Parathyroid adenoma (tissue), 2 donors: ENCODE measurements at regions not wholly inside any gene's neighbourhood (a gene's known extent, or its start where the extent isn't known, plus 50 kb on each side); places are given as distances from the start of the nearest gene placed in this dataset.

Experiments
- H2AFZ ChIP-seq: fragments of 300-600 bp; sonication (generic); one replicate; pipeline ENCODE4 v1.7.0; 2017; ENCODE audit warnings: antibody characterized with exemption, mild to moderate bottlenecking
- H3K27ac ChIP-seq: fragments of 300-600 bp; sonication (generic); one replicate; pipeline ENCODE4 v1.7.0; 2017
- H3K27me3 ChIP-seq: fragments of 300-600 bp; sonication (generic); one replicate; pipeline ENCODE4 v1.7.0; 2017; ENCODE audit warnings: low read length; ENCODE audit not compliant: control insufficient read depth, insufficient read depth
- H3K36me3 ChIP-seq: fragments of 300-600 bp; sonication (generic); one replicate; pipeline ENCODE4 v1.7.0; 2017; ENCODE audit warnings: low read length; ENCODE audit not compliant: control insufficient read depth, insufficient read depth
- H3K4me1 ChIP-seq: fragments of 300-600 bp; sonication (generic); one replicate; pipeline ENCODE4 v1.7.0; 2017; ENCODE audit warnings: control low read depth
- H3K4me2 ChIP-seq: fragments of 300-600 bp; sonication (generic); one replicate; pipeline ENCODE4 v1.7.0; 2017; ENCODE audit warnings: low read length
- H3K4me3 ChIP-seq: fragments of 300-600 bp; sonication (generic); one replicate; pipeline ENCODE4 v1.7.0; 2017; ENCODE audit warnings: low read depth, low read length
- H3K79me2 ChIP-seq: fragments of 300-600 bp; sonication (generic); one replicate; pipeline ENCODE4 v1.7.0; 2017; ENCODE audit warnings: control low read depth
- H3K9ac ChIP-seq: fragments of 300-600 bp; sonication (generic); one replicate; pipeline ENCODE4 v1.7.0; 2017; ENCODE audit warnings: mild to moderate bottlenecking
- H3K9me3 ChIP-seq: fragments of 300-600 bp; sonication (generic); one replicate; pipeline ENCODE4 v1.7.0; 2017; ENCODE audit warnings: low read length; ENCODE audit not compliant: control insufficient read depth
- CTCF ChIP-seq: fragments of 300-600 bp; sonication (generic); IDR thresholded peaks from one replicate; pipeline ENCODE4 v1.7.0; 2017; ENCODE audit warnings: antibody characterized with exemption, mild to moderate bottlenecking
- donor health status: primary hyperparathyroidism.

GRCh38 chr4:155496294-155496626 lies 119.5 kb upstream of the MAP9 start:
- Histone ChIP-seq H2AFZ (no peak overlapping the region), H3K27ac (no peak overlapping the region), H3K27me3 (no peaks in the 10 kb centered on the region), H3K79me2 (no peaks in the 10 kb centered on the region), H3K4me1 (no peaks in the 10 kb centered on the region), H3K9ac (no peak overlapping the region), H3K4me2 (no peak overlapping the region), H3K4me3 (no peak overlapping the region), H3K9me3 (no peaks in the 10 kb centered on the region), H3K36me3 (no peaks in the 10 kb centered on the region)
- no peak for TF ChIP-seq CTCF

GRCh38 chr4:155495572-155496293 lies 119.0 kb upstream of the MAP9 start:
- H2AFZ ChIP-seq: no peak overlapping the region
- no peak overlapping the region for H3K27ac ChIP-seq

GRCh38 chr4:155494037-155494718 lies 117.4 kb upstream of the MAP9 start:
- TF ChIP-seq CTCF: no peak

More at GRCh38 chr4:155495572-155496293, 119.0 kb upstream of the MAP9 start:
- no peak overlapping the region for H3K9ac ChIP-seq
- no peaks in the 10 kb centered on the region for H3K4me1 ChIP-seq
- H3K79me2 ChIP-seq: no peaks in the 10 kb centered on the region
- H3K4me3 ChIP-seq: no peak overlapping the region
- no peaks in the 10 kb centered on the region for H3K36me3 ChIP-seq
- H3K27me3 ChIP-seq: no peaks in the 10 kb centered on the region
- no peak for TF ChIP-seq CTCF
- no peaks in the 10 kb centered on the region for H3K9me3 ChIP-seq
- H3K4me2 ChIP-seq: no peak overlapping the region

GRCh38 chr4:155491336-155492120 lies 114.8 kb upstream of the MAP9 start:
- Histone ChIP-seq H3K4me1 (no peaks in the 10 kb centered on the region), H3K4me2 (no peak overlapping the region), H2AFZ (no peak overlapping the region), H3K4me3 (no peak overlapping the region), H3K79me2 (no peaks in the 10 kb centered on the region), H3K27ac (no peak overlapping the region), H3K9ac (no peak overlapping the region), H3K9me3 (no peaks in the 10 kb centered on the region), H3K36me3 (no peaks in the 10 kb centered on the region), H3K27me3 (no peaks in the 10 kb centered on the region)
- TF ChIP-seq CTCF: no peak

More at GRCh38 chr4:155494037-155494718, 117.4 kb upstream of the MAP9 start:
- no peak overlapping the region for H3K4me2 ChIP-seq
- H3K9me3 ChIP-seq: no peaks in the 10 kb centered on the region
- no peaks in the 10 kb centered on the region for H3K36me3 ChIP-seq
- no peak overlapping the region for H3K4me3 ChIP-seq
- no peaks in the 10 kb centered on the region for H3K27me3 ChIP-seq
- no peaks in the 10 kb centered on the region for H3K4me1 ChIP-seq
- no peak overlapping the region for H2AFZ ChIP-seq
- H3K27ac ChIP-seq: no peak overlapping the region
- no peaks in the 10 kb centered on the region for H3K79me2 ChIP-seq
- no peak overlapping the region for H3K9ac ChIP-seq
